WTC11 (cell line): ENCODE measurements at regions not wholly inside any gene's neighbourhood (a gene's known extent, or its start where the extent isn't known, plus 50 kb on each side); places are given as distances from the start of the nearest gene placed in this dataset.

Experiments used
- ATAC-seq: fragments of 200-7000 bp; cut with Tn5 transposase; 2 replicates; pipeline ENCODE4 v1.10.0; 2021; ENCODE audit warnings: mild to moderate bottlenecking, moderate library complexity
- CTCF ChIA-PET: fragments of 300-600 bp; sonication (Branson Sonifier 250); formaldehyde crosslinking; loops from one replicate; lab custom pipeline; 2021; ENCODE audit warnings: antibody characterized with exemption; lab: Charles Lee
- POLR2A ChIA-PET: fragments of 350-600 bp; sonication (Branson Sonifier 250); formaldehyde crosslinking; loops from one replicate; lab custom pipeline; 2021; ENCODE audit warnings: antibody characterized with exemption; lab: Charles Lee
- DNase-seq: peaks from one replicate; pipeline ENCODE4 v3.0.0; 2021; ENCODE audit warnings: low spot score
- H3K27ac Mint-ChIP-seq: 2 replicates; pipeline ENCODE4 v1.8.0; 2021; ENCODE audit warnings: mixed read lengths
- H3K27me3 Mint-ChIP-seq: 2 replicates; pipeline ENCODE4 v1.8.0; 2021; ENCODE audit warnings: low read depth, mild to moderate bottlenecking, moderate library complexity, mixed read lengths
- H3K36me3 Mint-ChIP-seq: 2 replicates; pipeline ENCODE4 v1.8.0; 2021; ENCODE audit warnings: mixed read lengths
- H3K4me1 Mint-ChIP-seq: 2 replicates; pipeline ENCODE4 v1.8.0; 2022; ENCODE audit warnings: mixed read lengths
- H3K4me3 Mint-ChIP-seq: 2 replicates; pipeline ENCODE4 v1.8.0; 2021; ENCODE audit warnings: mild to moderate bottlenecking, moderate library complexity, mixed read lengths
- H3K9me3 Mint-ChIP-seq: 2 replicates; pipeline ENCODE4 v1.8.0; 2021; ENCODE audit warnings: mixed read lengths
- AFF4 ChIP-seq: sonication (generic); formaldehyde crosslinking; IDR thresholded peaks from 2 replicates; pipeline ENCODE4 v1.8.1; 2023; ENCODE audit warnings: mild to moderate bottlenecking, missing genetic modification reagents, borderline replicate concordance
- ATF1 ChIP-seq: sonication (generic); formaldehyde crosslinking; IDR thresholded peaks from 2 replicates; pipeline ENCODE4 v1.8.1; 2023; ENCODE audit warnings: mild to moderate bottlenecking, moderate library complexity, missing genetic modification reagents
- ATF2 ChIP-seq: sonication (generic); formaldehyde crosslinking; IDR thresholded peaks from 2 replicates; pipeline ENCODE4 v1.8.1; 2022; ENCODE audit warnings: low read depth, missing genetic modification reagents, borderline replicate concordance
- E2F5 ChIP-seq: sonication (generic); formaldehyde crosslinking; IDR thresholded peaks from 2 replicates; pipeline ENCODE4 v1.8.1; 2022; ENCODE audit warnings: mild to moderate bottlenecking, moderate library complexity, missing genetic modification reagents
- HMGXB4 ChIP-seq: sonication (generic); formaldehyde crosslinking; IDR thresholded peaks from 2 replicates; pipeline ENCODE4 v1.8.1; 2023; ENCODE audit warnings: mild to moderate bottlenecking, moderate library complexity, missing genetic modification reagents
- JAZF1 ChIP-seq: fragments of 250-450 bp; sonication (Bioruptor Pico); IDR thresholded peaks from 2 replicates; pipeline ENCODE4 v1.9.0; 2021; ENCODE audit warnings: moderate library complexity, mild to moderate bottlenecking, inconsistent platforms
- SOX15 ChIP-seq: fragments of 250-450 bp; sonication (Bioruptor Pico); IDR thresholded peaks from 2 replicates; pipeline ENCODE4 v1.9.0; 2021; ENCODE audit warnings: mild to moderate bottlenecking
- SP1 ChIP-seq: sonication (generic); formaldehyde crosslinking; conservative IDR thresholded peaks from 2 replicates; pipeline ENCODE4 v1.8.1; 2022; ENCODE audit warnings: missing genetic modification reagents
- STAT6 ChIP-seq: sonication (generic); formaldehyde crosslinking; conservative IDR thresholded peaks from 2 replicates; pipeline ENCODE4 v1.8.1; 2023; ENCODE audit warnings: mild to moderate bottlenecking, low read depth, missing genetic modification reagents, moderate library complexity
- ZNF138 ChIP-seq: sonication (generic); formaldehyde crosslinking; conservative IDR thresholded peaks from 2 replicates; pipeline ENCODE4 v1.8.1; 2022; ENCODE audit warnings: mild to moderate bottlenecking, moderate library complexity, missing genetic modification reagents
- ZNF281 ChIP-seq: sonication (generic); formaldehyde crosslinking; IDR thresholded peaks from 2 replicates; pipeline ENCODE4 v1.8.0; 2023; ENCODE audit warnings: mild to moderate bottlenecking, missing genetic modification reagents

- Mint-ChIP-seq H3K4me3 (no peak overlapping the region), H3K36me3 (peaks cover 9% of the 10 kb centered on the region), H3K4me1 (peaks cover 44% of the 10 kb centered on the region), H3K27ac (no peak overlapping the region), H3K9me3 (peaks cover 7% of the 10 kb centered on the region), H3K27me3 (peaks cover 3% of the 10 kb centered on the region; the same call in 1 of the 2 replicates)
- DNase-seq (no peak), ATAC-seq (no peak)
- POLR2A ChIA-PET, result no interaction called here
- no peak for TF ChIP-seq SP1 (CRISPR knock-in tag)
- CTCF ChIA-PET, result interaction anchor here (0.7 kb wide), 1 partner anchor 415 kb away, joined by 3 read pairs; no protein-coding TSS in a partner anchor
Measured at GRCh38 chr3:193901007-193901406, 234.9 kb upstream of the HES1 start.

GRCh38 chr3:193902607-193903511 lies 233.1 kb upstream of the HES1 start:
- no peak for TF ChIP-seq ATF2
- no peak for TF ChIP-seq ATF1
- no peak for TF ChIP-seq SOX15
- TF ChIP-seq STAT6 (CRISPR knock-in tag), result no peak
- TF ChIP-seq ZNF138, result no peak
- Mint-ChIP-seq H3K27me3 (peaks cover 6% of the 10 kb centered on the region; the same call in 1 of the 2 replicates), H3K4me1 (peaks cover 26% of the 10 kb centered on the region), H3K36me3 (peaks cover 12% of the 10 kb centered on the region), H3K4me3 (no peak overlapping the region), H3K9me3 (peaks cover 12% of the 10 kb centered on the region), H3K27ac (no peak overlapping the region)
- ChIA-PET POLR2A (no interaction called here), CTCF (interaction anchor here (1.1 kb wide), 1 partner anchor 122 kb away, joined by 3 read pairs; no protein-coding TSS in a partner anchor)
- ATAC-seq, result 0 out of 2 replicates have a peak, but pooled peaks have one; percentile 22
- DNase-seq, result no peak

GRCh38 chr3:193903512-193903817 lies 232.5 kb upstream of the HES1 start:
- peaks cover 18% of the 10 kb centered on the region for H3K9me3 Mint-ChIP-seq
- H3K4me1 Mint-ChIP-seq, result peaks cover 25% of the 10 kb centered on the region
- H3K27me3 Mint-ChIP-seq, result peaks cover 12% of the 10 kb centered on the region; the same call in 1 of the 2 replicates
- peaks cover 18% of the 10 kb centered on the region for H3K36me3 Mint-ChIP-seq
- TF ChIP-seq AFF4, result no peak
- DNase-seq (no peak), ATAC-seq (no peak)
- CTCF ChIA-PET, result interaction anchor here (0.9 to 1.2 kb wide), 3 partner anchors 15 to 412 kb away, joined by 3 to 6 read pairs (median 3); no protein-coding TSS in a partner anchor
- POLR2A ChIA-PET, result no interaction called here
- H3K4me3 Mint-ChIP-seq, result no peak overlapping the region
- H3K27ac Mint-ChIP-seq, result no peak overlapping the region

GRCh38 chr3:193903966-193904365 lies 232.0 kb upstream of the HES1 start:
- no peak for ATAC-seq

More at GRCh38 chr3:193903966-193904365, 232.0 kb upstream of the HES1 start:
- H3K27me3 Mint-ChIP-seq, result peaks cover 16% of the 10 kb centered on the region; the same call in 1 of the 2 replicates
- H3K9me3 Mint-ChIP-seq, result peaks cover 23% of the 10 kb centered on the region
- peaks cover 20% of the 10 kb centered on the region for H3K36me3 Mint-ChIP-seq
- H3K4me3 Mint-ChIP-seq, result no peak overlapping the region
- TF ChIP-seq ZNF281 (CRISPR knock-in tag), result no peak
- no peak for TF ChIP-seq E2F5
- TF ChIP-seq HMGXB4, result no peak
- no peak for TF ChIP-seq ATF1
- TF ChIP-seq JAZF1 (CRISPR knock-in tag), result no peak
- TF ChIP-seq, all 79 proteins: peak for 0
- Mint-ChIP-seq H3K27ac (no peak overlapping the region), H3K4me1 (peaks cover 25% of the 10 kb centered on the region)
- POLR2A ChIA-PET, result no interaction called here
- CTCF ChIA-PET, result interaction anchor here (0.9 to 1.2 kb wide), 3 partner anchors 14 to 412 kb away, joined by 3 to 6 read pairs (median 3); no protein-coding TSS in a partner anchor
- DNase-seq, result no peak
